ENCODE measurements at regions not wholly inside any gene's neighbourhood (a gene's known extent, or its start where the extent isn't known, plus 50 kb on each side); places are given as distances from the start of the nearest gene placed in this dataset.

- no peak for DNase-seq
Measured at GRCh38 chrX:109934434-109934833, 68.5 kb upstream of the TMEM164 start.

- DNase-seq = no peak
Measured at GRCh38 chrX:109934935-109935334, 68.0 kb upstream of the TMEM164 start.

GRCh38 chrX:109936114-109936513 is 66.8 kb upstream of the TMEM164 start:
- DNase-seq = no peak

- DNase-seq = no peak
Measured at GRCh38 chrX:109936598-109936997, 66.3 kb upstream of the TMEM164 start.

- no peak for DNase-seq
Measured at GRCh38 chrX:109939498-109939897, 63.4 kb upstream of the TMEM164 start.

GRCh38 chrX:109940411-109940810 is 62.5 kb upstream of the TMEM164 start:
- no peak for DNase-seq

- DNase-seq = no peak
Measured at GRCh38 chrX:109943092-109943739, 59.7 kb upstream of the TMEM164 start.

- no peak for DNase-seq
Measured at GRCh38 chrX:109943740-109944092, 59.2 kb upstream of the TMEM164 start.

- no peak for DNase-seq
Measured at GRCh38 chrX:109952050-109952449, 50.9 kb upstream of the TMEM164 start.

GRCh38 chrX:109952985-109953905 is 49.7 kb upstream of the TMEM164 start:
- DNase-seq = no peak

All from skin of body (tissue), 1 donor.